ENCODE measurements at regions not wholly inside any gene's neighbourhood (a gene's known extent, or its start where the extent isn't known, plus 50 kb on each side); places are given as distances from the start of the nearest gene placed in this dataset.

DNA sequence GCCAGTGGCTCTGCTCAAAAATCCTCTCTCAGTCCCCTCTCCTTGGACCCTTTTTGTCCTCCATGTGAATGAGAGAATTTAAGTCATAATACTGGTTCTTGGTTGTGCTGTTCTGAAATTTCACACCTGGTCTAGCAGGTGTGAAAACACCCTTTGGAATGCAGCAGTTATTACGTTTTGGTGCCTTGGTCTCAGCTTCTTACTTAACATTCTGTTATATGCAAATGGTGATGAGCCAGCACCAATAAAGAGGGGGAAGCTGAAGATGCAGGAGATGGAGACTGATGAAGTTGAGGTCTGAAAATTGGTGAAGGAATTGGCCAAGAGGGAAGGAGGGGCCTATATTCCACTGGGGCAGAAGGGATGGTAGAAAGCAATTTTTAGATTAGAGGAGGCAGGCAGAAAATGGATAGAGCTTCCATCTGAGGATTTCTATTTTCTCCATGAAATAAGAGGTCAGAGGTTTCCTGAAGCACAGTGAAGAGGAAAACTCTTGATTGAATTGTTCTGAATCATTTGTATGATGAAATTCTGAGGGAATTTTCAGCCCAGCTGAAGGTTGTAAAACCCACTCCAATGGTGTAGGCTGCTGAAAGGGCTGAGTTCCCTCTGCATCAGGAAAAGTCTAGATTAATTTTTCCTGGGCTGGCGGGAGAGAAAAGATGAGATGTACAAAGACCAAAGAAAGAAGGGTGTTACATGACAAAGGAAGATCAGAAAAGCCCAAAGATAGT lies 94.0 kb upstream of the FAM180A start:
- H4K20me1 ChIP-seq (ENCODE audit: insufficient read depth, low read length), result no peaks in the 10 kb centered on the region
- H2AFZ ChIP-seq (ENCODE audit: low read length), result peak overlapping the region; percentile 3; the same call in 1 of the 2 replicates
- no peaks in the 10 kb centered on the region for H3K36me3 ChIP-seq (ENCODE audit: insufficient read depth, low read length)
- H3K27ac ChIP-seq (ENCODE audit: low read depth, low read length, poor library complexity, severe bottlenecking), result no peak overlapping the region
- DNase-seq (ENCODE audit: low spot score), result no peak
- intact Hi-C loops (cut with micrococcal nuclease; ENCODE audit: unreplicated experiment), result no loop called here
- peaks cover 9% of the 10 kb centered on the region for H3K4me1 ChIP-seq (ENCODE audit: insufficient read depth, low read length, poor library complexity, severe bottlenecking)
- H3K4me3 ChIP-seq (ENCODE audit: low read depth, low read length, poor library complexity, severe bottlenecking), result no peak overlapping the region
- TF ChIP-seq, protein P1, sequence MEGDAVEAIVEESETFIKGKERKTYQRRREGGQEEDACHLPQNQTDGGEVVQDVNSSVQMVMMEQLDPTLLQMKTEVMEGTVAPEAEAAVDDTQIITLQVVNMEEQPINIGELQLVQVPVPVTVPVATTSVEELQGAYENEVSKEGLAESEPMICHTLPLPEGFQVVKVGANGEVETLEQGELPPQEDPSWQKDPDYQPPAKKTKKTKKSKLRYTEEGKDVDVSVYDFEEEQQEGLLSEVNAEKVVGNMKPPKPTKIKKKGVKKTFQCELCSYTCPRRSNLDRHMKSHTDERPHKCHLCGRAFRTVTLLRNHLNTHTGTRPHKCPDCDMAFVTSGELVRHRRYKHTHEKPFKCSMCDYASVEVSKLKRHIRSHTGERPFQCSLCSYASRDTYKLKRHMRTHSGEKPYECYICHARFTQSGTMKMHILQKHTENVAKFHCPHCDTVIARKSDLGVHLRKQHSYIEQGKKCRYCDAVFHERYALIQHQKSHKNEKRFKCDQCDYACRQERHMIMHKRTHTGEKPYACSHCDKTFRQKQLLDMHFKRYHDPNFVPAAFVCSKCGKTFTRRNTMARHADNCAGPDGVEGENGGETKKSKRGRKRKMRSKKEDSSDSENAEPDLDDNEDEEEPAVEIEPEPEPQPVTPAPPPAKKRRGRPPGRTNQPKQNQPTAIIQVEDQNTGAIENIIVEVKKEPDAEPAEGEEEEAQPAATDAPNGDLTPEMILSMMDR (conservative IDR thresholded peaks at IDR 0.05; ENCODE audit: low read length), result no peak
- no peak for TF ChIP-seq EZH2phosphoT487 (IDR thresholded peaks at IDR 0.05; ENCODE audit: borderline replicate concordance, low read depth, low read length)
- H3K9me3 ChIP-seq (ENCODE audit: low read length), result 0 out of 2 replicates have a peak, but pooled peaks cover 5% of the 10 kb centered on the region
- BruUV-seq (replicated peaks), result no TSS peak
- H3K4me2 ChIP-seq (ENCODE audit: low read length), result peak overlapping the region; percentile 4; the same call in 1 of the 2 replicates
- no peaks in the 10 kb centered on the region for H3K79me2 ChIP-seq (ENCODE audit: insufficient read depth, low read depth, low read length)
- ChIA-PET POLR2A (interaction anchor here (0.7 to 1.8 kb wide), 4 partner anchors 10 to 123 kb away, joined by 3 to 4 read pairs (median 4); no protein-coding TSS in a partner anchor), CTCF (ENCODE audit: unreplicated experiment) (no interaction called here)
- H3K9me2 ChIP-seq (ENCODE audit: insufficient read depth, low read length), result no peaks in the 10 kb centered on the region

- TF ChIP-seq EZH2phosphoT487 (IDR thresholded peaks at IDR 0.05; ENCODE audit: borderline replicate concordance, low read depth, low read length), result no peak
- TF ChIP-seq, protein P1 (conservative IDR thresholded peaks at IDR 0.05; ENCODE audit: low read length), result no peak
- BruUV-seq (replicated peaks), result no TSS peak
- no peak for DNase-seq (ENCODE audit: low spot score)
- H3K4me3 ChIP-seq (ENCODE audit: low read depth, low read length, poor library complexity, severe bottlenecking), result no peak overlapping the region
- H3K4me1 ChIP-seq (ENCODE audit: insufficient read depth, low read length, poor library complexity, severe bottlenecking), result peaks cover 6% of the 10 kb centered on the region
- H3K36me3 ChIP-seq (ENCODE audit: insufficient read depth, low read length), result no peaks in the 10 kb centered on the region
- POLR2A ChIA-PET, result interaction anchor here (0.6 to 1.8 kb wide), 5 partner anchors 10 to 1048 kb away, joined by 3 to 4 read pairs (median 4); no protein-coding TSS in a partner anchor
- CTCF ChIA-PET (ENCODE audit: unreplicated experiment), result interaction anchor here (0.5 kb wide), 1 partner anchor 1661 kb away, joined by 3 read pairs; no protein-coding TSS in a partner anchor
- H4K20me1 ChIP-seq (ENCODE audit: insufficient read depth, low read length), result no peaks in the 10 kb centered on the region
- intact Hi-C loops (cut with micrococcal nuclease; ENCODE audit: unreplicated experiment), result no loop called here
- no peak overlapping the region for H3K4me2 ChIP-seq (ENCODE audit: low read length)
- H3K79me2 ChIP-seq (ENCODE audit: insufficient read depth, low read depth, low read length), result no peaks in the 10 kb centered on the region
- H3K9me3 ChIP-seq (ENCODE audit: low read length), result 0 out of 2 replicates have a peak, but pooled peaks cover 5% of the 10 kb centered on the region
- H3K9me2 ChIP-seq (ENCODE audit: insufficient read depth, low read length), result no peaks in the 10 kb centered on the region
- no peak overlapping the region for H3K27ac ChIP-seq (ENCODE audit: low read depth, low read length, poor library complexity, severe bottlenecking)
- no peak overlapping the region for H2AFZ ChIP-seq (ENCODE audit: low read length)
Measured at GRCh38 chr7:135840591-135840990, 92.0 kb upstream of the FAM180A start.

DNA sequence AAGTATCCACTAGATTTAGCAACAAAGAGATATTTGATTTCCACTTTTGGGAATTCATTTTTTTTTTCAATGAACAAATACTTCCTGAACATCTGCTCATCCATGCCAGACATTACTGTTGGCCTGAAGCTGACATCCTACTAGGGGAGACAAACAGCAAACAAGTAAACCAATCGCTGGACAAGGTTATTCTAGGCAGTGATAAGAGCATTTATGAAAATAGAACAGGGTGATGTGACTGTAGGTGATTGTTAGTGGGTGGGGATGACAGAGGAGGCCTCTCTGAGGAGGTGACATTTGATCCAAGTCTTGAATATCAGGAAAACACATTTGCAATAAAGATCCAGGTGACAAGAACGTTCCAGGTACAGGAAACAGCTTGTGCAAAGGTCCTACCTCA lies 89.1 kb upstream of the FAM180A start:
- no TSS peak for BruUV-seq (replicated peaks)

More for the DNA sequence above, 89.1 kb upstream of the FAM180A start:
- Histone ChIP-seq H3K9me2 (ENCODE audit: insufficient read depth, low read length) (no peaks in the 10 kb centered on the region), H3K79me2 (ENCODE audit: insufficient read depth, low read depth, low read length) (no peaks in the 10 kb centered on the region), H3K36me3 (ENCODE audit: insufficient read depth, low read length) (no peaks in the 10 kb centered on the region), H3K4me2 (ENCODE audit: low read length) (no peak overlapping the region), H3K9me3 (ENCODE audit: low read length) (0 out of 2 replicates have a peak, but pooled peaks cover 5% of the 10 kb centered on the region), H3K4me3 (ENCODE audit: low read depth, low read length, poor library complexity, severe bottlenecking) (no peak overlapping the region), H2AFZ (ENCODE audit: low read length) (no peak overlapping the region), H3K27ac (ENCODE audit: low read depth, low read length, poor library complexity, severe bottlenecking) (no peak overlapping the region), H3K4me1 (ENCODE audit: insufficient read depth, low read length, poor library complexity, severe bottlenecking) (no peaks in the 10 kb centered on the region), H4K20me1 (ENCODE audit: insufficient read depth, low read length) (no peaks in the 10 kb centered on the region)
- POLR2A ChIA-PET, result interaction anchor here (0.8 kb wide), 1 partner anchor 229 kb away, joined by 3 read pairs; no protein-coding TSS in a partner anchor
- no peak for DNase-seq (ENCODE audit: low spot score)
- CTCF ChIA-PET (ENCODE audit: unreplicated experiment), result no interaction called here
- no peak for TF ChIP-seq EZH2phosphoT487 (IDR thresholded peaks at IDR 0.05; ENCODE audit: borderline replicate concordance, low read depth, low read length)
- intact Hi-C loops (cut with micrococcal nuclease; ENCODE audit: unreplicated experiment), result no loop called here

Data from OCI-LY7 (cell line).